K562 (cell line): ENCODE measurements at regions not wholly inside any gene's neighbourhood (a gene's known extent, or its start where the extent isn't known, plus 50 kb on each side); places are given as distances from the start of the nearest gene placed in this dataset.

ENCODE experiments used
- CBX2 ChIP-seq: fragments of 200-600 bp; sonication (generic); IDR thresholded peaks from one replicate; pipeline ENCODE4 v1.6.1; 2012; ENCODE audit warnings: mild to moderate bottlenecking, low read length, inconsistent platforms; ENCODE audit not compliant: insufficient read depth, poor library complexity, severe bottlenecking
- CGGBP1 ChIP-seq: fragments of 250-450 bp; sonication (Bioruptor Pico); IDR thresholded peaks from 2 replicates; pipeline ENCODE4 v1.9.0; 2021; ENCODE audit warnings: mild to moderate bottlenecking
- CTCF ChIP-seq, 3 experiments: IDR thresholded peaks in 2 of 3; conservative IDR thresholded peaks in 1 of 3; 2 replicates each; pipeline ENCODE4 v1.5.1; 2011 to 2012; ENCODE audit warnings: low read length in 3 of 3, mild to moderate bottlenecking in 3 of 3, control low read depth in 2 of 3, improper control_type of control experiment in 1 of 3, inconsistent platforms in 1 of 3, low read depth in 1 of 3, mixed read lengths in 1 of 3, moderate library complexity in 1 of 3; ENCODE audit not compliant: insufficient read depth in 2 of 3
- ETV6 ChIP-seq, 3 experiments: fragments of 150-350 bp in 1 of 3; sonication (generic) in 1 of 3; formaldehyde crosslinking in 1 of 3; IDR thresholded peaks; 2 replicates each; pipeline versions ENCODE4 v1.6.1 to v1.8.0; 2014 to 2022; ENCODE audit warnings: borderline replicate concordance in 2 of 3, low read depth in 2 of 3, antibody characterized with exemption in 1 of 3, low read length in 1 of 3, mild to moderate bottlenecking in 1 of 3, missing genetic modification reagents in 1 of 3
- HDGF ChIP-seq: fragments of 450-650 bp; IDR thresholded peaks from 2 replicates; pipeline ENCODE4 v1.6.1; 2016
- IRF9 ChIP-seq: fragments of 450-650 bp; IDR thresholded peaks from 2 replicates; pipeline ENCODE4 v1.6.1; 2016; ENCODE audit warnings: missing biosample characterization, missing genetic modification characterization
- MYC ChIP-seq, 2 experiments: fragments of 250-450 bp in 1 of 2; sonication (Bioruptor Pico) in 1 of 2; IDR thresholded peaks; 2 replicates each; pipeline versions ENCODE4 v1.5.1 to v1.6.1; 2012 to 2021; ENCODE audit warnings: low read depth in 2 of 2, borderline replicate concordance in 1 of 2, improper control_type of control experiment in 1 of 2, low read length in 1 of 2, mild to moderate bottlenecking in 1 of 2, moderate library complexity in 1 of 2
- NR3C1 ChIP-seq: sonication (generic); formaldehyde crosslinking; IDR thresholded peaks from 2 replicates; pipeline ENCODE4 v1.8.1; 2022; ENCODE audit warnings: missing genetic modification reagents
- SAFB2 ChIP-seq: fragments of 200-400 bp; formaldehyde crosslinking; IDR thresholded peaks from 2 replicates; pipeline ENCODE4 v1.6.1; 2018; ENCODE audit warnings: borderline replicate concordance, low read length, low read depth, moderate library complexity; ENCODE audit not compliant: severe bottlenecking
- SIN3A ChIP-seq, 2 experiments: fragments of 150-350 bp in 1 of 2; IDR thresholded peaks; 2 replicates each; pipeline ENCODE4 v1.6.1; 2011 to 2016; ENCODE audit warnings: borderline replicate concordance in 2 of 2, low read depth in 2 of 2, low read length in 2 of 2, mild to moderate bottlenecking in 2 of 2, moderate library complexity in 2 of 2; ENCODE audit not compliant: control insufficient read depth in 1 of 2
- ZEB2 ChIP-seq: fragments of 450-650 bp; IDR thresholded peaks from 2 replicates; pipeline ENCODE4 v1.6.1; 2016
- ZNF146 ChIP-seq: IDR thresholded peaks from one replicate; pipeline ENCODE4 v1.6.1; 2018; ENCODE audit warnings: missing compliant biosample characterization; ENCODE audit not compliant: unreplicated experiment

GRCh38 chr20:60365064-60365666 lies 406.9 kb downstream of the CDH26 start:
- TF ChIP-seq CTCF (IDR thresholded peaks at IDR 0.05 in 2 of 3, conservative IDR thresholded peaks at IDR 0.05 in 1 of 3; ENCODE audit: insufficient read depth in 2 of 3, low read depth in 1 of 3, low read length in 3 of 3) = peak; percentile 23 to 39 (median 27); a peak in 3 of 6 replicates
- TF ChIP-seq HDGF = no peak
- TF ChIP-seq CBX2 = no peak
- no peak for TF ChIP-seq SIN3A (IDR thresholded peaks at IDR 0.05; ENCODE audit: borderline replicate concordance in 2 of 2, control insufficient read depth in 1 of 2, low read depth in 2 of 2, low read length in 2 of 2)
- no peak for TF ChIP-seq MYC (IDR thresholded peaks at IDR 0.05; ENCODE audit: low read depth, low read length)
- TF ChIP-seq MYC (CRISPR knock-in tag; IDR thresholded peaks at IDR 0.05; ENCODE audit: borderline replicate concordance, low read depth) = no peak
- no peak for TF ChIP-seq ZNF146 (CRISPR knock-in tag)
- TF ChIP-seq SAFB2 = no peak
- TF ChIP-seq ETV6 (IDR thresholded peaks at IDR 0.05; ENCODE audit: borderline replicate concordance in 1 of 2, low read depth in 2 of 2, low read length in 1 of 2) = no peak
- TF ChIP-seq ETV6 (CRISPR knock-in tag; IDR thresholded peaks at IDR 0.05; ENCODE audit: borderline replicate concordance) = no peak
- TF ChIP-seq IRF9 (tag) = no peak
- no peak for TF ChIP-seq NR3C1 (CRISPR knock-in tag)
- TF ChIP-seq CGGBP1 = no peak
- TF ChIP-seq ZEB2 = no peak
